WI38 (cell line): ENCODE measurements at regions not wholly inside any gene's neighbourhood (a gene's known extent, or its start where the extent isn't known, plus 50 kb on each side); places are given as distances from the start of the nearest gene placed in this dataset.

Source experiments
- H3K4me3 ChIP-seq: 2 replicates; pipeline ENCODE4 v1.5.1; 2011; ENCODE audit warnings: low read depth, mild to moderate bottlenecking, control low read depth, low read length
- CTCF ChIP-seq: IDR thresholded peaks from 2 replicates; pipeline ENCODE4 v1.5.1; 2012; ENCODE audit warnings: low read depth, mild to moderate bottlenecking, control low read depth, low read length

DNA sequence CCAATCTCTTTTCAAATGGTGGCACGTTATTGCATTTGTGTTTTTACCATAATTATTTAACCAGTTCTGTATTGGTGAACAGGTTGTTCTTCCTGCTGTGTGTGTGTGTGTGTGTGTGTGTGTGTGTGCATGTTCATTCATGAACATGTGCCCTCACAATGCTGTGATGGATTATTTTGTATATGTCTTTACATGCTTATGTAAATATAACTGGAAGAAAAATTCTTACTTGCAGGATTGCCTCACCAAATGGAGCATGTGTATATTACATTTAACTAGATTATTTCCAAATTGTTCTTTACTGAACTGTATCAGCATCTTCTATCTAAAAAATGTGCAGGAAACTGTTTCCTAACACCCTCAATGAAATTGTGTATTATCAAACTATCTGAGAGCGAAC, 175.2 kb upstream of the ZPLD1 start:
- H3K4me3 ChIP-seq: no peak overlapping the region
- TF ChIP-seq CTCF: no peak

- TF ChIP-seq CTCF: no peak
- no peak overlapping the region for H3K4me3 ChIP-seq
Observed at GRCh38 chr3:102265720-102266119, 169.1 kb upstream of the ZPLD1 start.

GRCh38 chr3:102269406-102269805, 165.4 kb upstream of the ZPLD1 start:
- no peak overlapping the region for H3K4me3 ChIP-seq
- TF ChIP-seq CTCF: no peak

- no peak overlapping the region for H3K4me3 ChIP-seq
- TF ChIP-seq CTCF: no peak
Observed at GRCh38 chr3:102290241-102290640, 144.6 kb upstream of the ZPLD1 start.

GRCh38 chr3:102295756-102296155, 139.1 kb upstream of the ZPLD1 start:
- no peak overlapping the region for H3K4me3 ChIP-seq
- no peak for TF ChIP-seq CTCF

GRCh38 chr3:102297072-102297658, 137.7 kb upstream of the ZPLD1 start:
- TF ChIP-seq CTCF: no peak
- no peak overlapping the region for H3K4me3 ChIP-seq

DNA sequence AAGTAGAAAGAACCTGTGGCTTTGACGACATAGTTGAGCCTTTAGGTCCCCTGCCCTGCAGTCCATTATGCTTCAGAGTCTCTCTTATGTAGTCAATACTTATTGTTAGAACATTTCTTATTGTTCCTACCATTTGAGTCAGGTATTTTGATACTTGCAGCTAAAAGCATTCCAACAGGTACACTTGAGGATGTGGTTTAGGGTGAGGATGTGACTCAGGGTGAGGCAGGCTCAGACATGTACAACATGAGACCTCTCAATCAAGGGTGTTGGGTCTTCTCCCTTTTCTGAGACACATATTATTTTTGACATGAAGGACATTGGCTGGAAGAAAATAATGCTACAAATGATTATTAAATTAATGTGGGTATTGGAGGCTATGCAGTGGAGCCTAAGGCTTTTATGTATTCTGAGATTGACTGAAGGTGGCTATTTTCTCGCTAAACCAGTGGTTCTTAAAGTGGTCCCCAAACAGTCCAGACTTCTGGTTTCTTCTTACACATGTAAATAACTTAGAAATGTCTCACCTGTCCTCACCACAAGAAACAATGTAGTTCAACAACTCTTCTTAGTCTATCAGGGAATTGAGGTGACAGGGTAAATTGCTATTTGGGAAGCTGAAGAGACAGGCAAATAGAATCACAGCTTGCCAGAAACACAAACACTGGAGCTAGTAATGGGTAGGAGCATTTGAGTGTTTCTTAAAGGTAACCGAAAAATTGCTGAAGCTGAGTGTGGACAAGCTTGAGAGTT, 135.5 kb upstream of the ZPLD1 start:
- TF ChIP-seq CTCF: no peak
- no peak overlapping the region for H3K4me3 ChIP-seq
